ENCODE measurements at regions not wholly inside any gene's neighbourhood (a gene's known extent, or its start where the extent isn't known, plus 50 kb on each side); places are given as distances from the start of the nearest gene placed in this dataset.

GRCh38 chr12:67370979-67371378 is 101.8 kb downstream of the CAND1 start:
- Histone ChIP-seq H3K9me2 (replicated peaks; ENCODE audit: insufficient read depth, low read length) (no peaks in the 10 kb centered on the region), H3K4me3 (ENCODE audit: low read length) (no peak overlapping the region), H2AFZ (ENCODE audit: low read length) (no peak overlapping the region), H3K4me1 (ENCODE audit: low read length) (peaks cover 21% of the 10 kb centered on the region), H3K36me3 (ENCODE audit: insufficient read depth, low read length) (no peaks in the 10 kb centered on the region; the same call in 1 of the 2 replicates), H3K4me2 (ENCODE audit: low read depth, low read length, poor library complexity, severe bottlenecking) (no peak overlapping the region), H3K9me3 (ENCODE audit: low read length) (no peaks in the 10 kb centered on the region), H4K20me1 (ENCODE audit: insufficient read depth, low read depth, low read length) (no peaks in the 10 kb centered on the region), H3K9ac (ENCODE audit: low read length) (no peak overlapping the region), H3K79me2 (ENCODE audit: low read length) (no peaks in the 10 kb centered on the region), H3K27ac (ENCODE audit: low read length) (no peak overlapping the region), H3K27me3 (ENCODE audit: low read length) (no peaks in the 10 kb centered on the region)
- DNase-seq, result no peak

- no peaks in the 10 kb centered on the region for H3K27me3 ChIP-seq (ENCODE audit: low read length)
- H3K4me3 ChIP-seq (ENCODE audit: low read length), result no peak overlapping the region
- H3K79me2 ChIP-seq (ENCODE audit: low read length), result no peaks in the 10 kb centered on the region
- H3K36me3 ChIP-seq (ENCODE audit: insufficient read depth, low read length), result no peaks in the 10 kb centered on the region
- H3K4me2 ChIP-seq (ENCODE audit: low read depth, low read length, poor library complexity, severe bottlenecking), result no peak overlapping the region
- no peak for DNase-seq
- H3K4me1 ChIP-seq (ENCODE audit: low read length), result no peaks in the 10 kb centered on the region
- H2AFZ ChIP-seq (ENCODE audit: low read length), result no peak overlapping the region
- H4K20me1 ChIP-seq (ENCODE audit: insufficient read depth, low read depth, low read length), result no peaks in the 10 kb centered on the region
- H3K9ac ChIP-seq (ENCODE audit: low read length), result no peak overlapping the region
- no peak overlapping the region for H3K27ac ChIP-seq (ENCODE audit: low read length)
- H3K9me2 ChIP-seq (replicated peaks; ENCODE audit: insufficient read depth, low read length), result no peaks in the 10 kb centered on the region
- H3K9me3 ChIP-seq (ENCODE audit: low read length), result no peaks in the 10 kb centered on the region
Measured at GRCh38 chr12:67377021-67377420, 107.9 kb downstream of the CAND1 start.

- Histone ChIP-seq H3K9ac (ENCODE audit: low read length) (no peak overlapping the region), H3K79me2 (ENCODE audit: low read length) (no peaks in the 10 kb centered on the region), H3K9me3 (ENCODE audit: low read length) (no peaks in the 10 kb centered on the region), H3K36me3 (ENCODE audit: insufficient read depth, low read length) (no peaks in the 10 kb centered on the region), H3K4me3 (ENCODE audit: low read length) (no peak overlapping the region), H3K27me3 (ENCODE audit: low read length) (no peaks in the 10 kb centered on the region), H3K9me2 (replicated peaks; ENCODE audit: insufficient read depth, low read length) (no peaks in the 10 kb centered on the region), H3K4me2 (ENCODE audit: low read depth, low read length, poor library complexity, severe bottlenecking) (no peak overlapping the region), H3K4me1 (ENCODE audit: low read length) (no peaks in the 10 kb centered on the region), H3K27ac (ENCODE audit: low read length) (no peak overlapping the region), H2AFZ (ENCODE audit: low read length) (no peak overlapping the region), H4K20me1 (ENCODE audit: insufficient read depth, low read depth, low read length) (no peaks in the 10 kb centered on the region)
- no peak for DNase-seq
Measured at GRCh38 chr12:67377541-67377940, 108.4 kb downstream of the CAND1 start.

GRCh38 chr12:67382241-67382871 is 113.2 kb downstream of the CAND1 start:
- Histone ChIP-seq H3K4me3 (ENCODE audit: low read length) (no peak overlapping the region), H3K27me3 (ENCODE audit: low read length) (no peaks in the 10 kb centered on the region), H3K79me2 (ENCODE audit: low read length) (no peaks in the 10 kb centered on the region), H3K4me2 (ENCODE audit: low read depth, low read length, poor library complexity, severe bottlenecking) (no peak overlapping the region), H3K9ac (ENCODE audit: low read length) (no peak overlapping the region), H3K4me1 (ENCODE audit: low read length) (no peaks in the 10 kb centered on the region), H3K36me3 (ENCODE audit: insufficient read depth, low read length) (no peaks in the 10 kb centered on the region), H3K9me2 (replicated peaks; ENCODE audit: insufficient read depth, low read length) (no peaks in the 10 kb centered on the region), H4K20me1 (ENCODE audit: insufficient read depth, low read depth, low read length) (no peaks in the 10 kb centered on the region), H3K9me3 (ENCODE audit: low read length) (no peaks in the 10 kb centered on the region), H2AFZ (ENCODE audit: low read length) (no peak overlapping the region), H3K27ac (ENCODE audit: low read length) (no peak overlapping the region)
- DNase-seq, result no peak

- no peaks in the 10 kb centered on the region for H3K9me3 ChIP-seq (ENCODE audit: low read length)
- H3K27ac ChIP-seq (ENCODE audit: low read length), result no peak overlapping the region
- H3K27me3 ChIP-seq (ENCODE audit: low read length), result no peaks in the 10 kb centered on the region
- peaks cover 13% of the 10 kb centered on the region for H3K4me1 ChIP-seq (ENCODE audit: low read length)
- no peaks in the 10 kb centered on the region for H3K79me2 ChIP-seq (ENCODE audit: low read length)
- no peak overlapping the region for H3K9ac ChIP-seq (ENCODE audit: low read length)
- H2AFZ ChIP-seq (ENCODE audit: low read length), result no peak overlapping the region
- no peak for DNase-seq
- H3K4me3 ChIP-seq (ENCODE audit: low read length), result no peak overlapping the region
- no peaks in the 10 kb centered on the region for H3K36me3 ChIP-seq (ENCODE audit: insufficient read depth, low read length)
- no peaks in the 10 kb centered on the region for H4K20me1 ChIP-seq (ENCODE audit: insufficient read depth, low read depth, low read length)
- no peaks in the 10 kb centered on the region for H3K9me2 ChIP-seq (replicated peaks; ENCODE audit: insufficient read depth, low read length)
- no peak overlapping the region for H3K4me2 ChIP-seq (ENCODE audit: low read depth, low read length, poor library complexity, severe bottlenecking)
Measured at GRCh38 chr12:67386869-67387565, 117.9 kb downstream of the CAND1 start.

GRCh38 chr12:67388331-67389138 is 119.4 kb downstream of the CAND1 start:
- no peaks in the 10 kb centered on the region for H4K20me1 ChIP-seq (ENCODE audit: insufficient read depth, low read depth, low read length)
- H3K36me3 ChIP-seq (ENCODE audit: insufficient read depth, low read length), result no peaks in the 10 kb centered on the region
- no peak overlapping the region for H3K4me3 ChIP-seq (ENCODE audit: low read length)
- peak overlapping the region; percentile 25 for H3K4me2 ChIP-seq (ENCODE audit: low read depth, low read length, poor library complexity, severe bottlenecking)
- H3K79me2 ChIP-seq (ENCODE audit: low read length), result no peaks in the 10 kb centered on the region
- peaks cover 13% of the 10 kb centered on the region for H3K4me1 ChIP-seq (ENCODE audit: low read length)
- DNase-seq, result no peak
- H3K27me3 ChIP-seq (ENCODE audit: low read length), result no peaks in the 10 kb centered on the region
- H2AFZ ChIP-seq (ENCODE audit: low read length), result no peak overlapping the region
- no peaks in the 10 kb centered on the region for H3K9me2 ChIP-seq (replicated peaks; ENCODE audit: insufficient read depth, low read length)
- H3K9me3 ChIP-seq (ENCODE audit: low read length), result no peaks in the 10 kb centered on the region
- no peak overlapping the region for H3K27ac ChIP-seq (ENCODE audit: low read length)
- no peak overlapping the region for H3K9ac ChIP-seq (ENCODE audit: low read length)

GRCh38 chr12:67390273-67390672 is 121.1 kb downstream of the CAND1 start:
- Histone ChIP-seq H3K9me2 (replicated peaks; ENCODE audit: insufficient read depth, low read length) (no peaks in the 10 kb centered on the region), H3K27ac (ENCODE audit: low read length) (no peak overlapping the region), H3K36me3 (ENCODE audit: insufficient read depth, low read length) (no peaks in the 10 kb centered on the region), H3K9ac (ENCODE audit: low read length) (no peak overlapping the region), H3K9me3 (ENCODE audit: low read length) (no peaks in the 10 kb centered on the region), H3K27me3 (ENCODE audit: low read length) (no peaks in the 10 kb centered on the region), H3K4me3 (ENCODE audit: low read length) (no peak overlapping the region), H3K4me1 (ENCODE audit: low read length) (peaks cover 13% of the 10 kb centered on the region), H3K4me2 (ENCODE audit: low read depth, low read length, poor library complexity, severe bottlenecking) (no peak overlapping the region), H4K20me1 (ENCODE audit: insufficient read depth, low read depth, low read length) (no peaks in the 10 kb centered on the region), H3K79me2 (ENCODE audit: low read length) (no peaks in the 10 kb centered on the region), H2AFZ (ENCODE audit: low read length) (no peak overlapping the region)
- DNase-seq, result no peak

GRCh38 chr12:67391034-67391433 is 121.9 kb downstream of the CAND1 start:
- Histone ChIP-seq H4K20me1 (ENCODE audit: insufficient read depth, low read depth, low read length) (no peaks in the 10 kb centered on the region), H3K79me2 (ENCODE audit: low read length) (no peaks in the 10 kb centered on the region), H3K4me2 (ENCODE audit: low read depth, low read length, poor library complexity, severe bottlenecking) (no peak overlapping the region), H3K27me3 (ENCODE audit: low read length) (no peaks in the 10 kb centered on the region), H3K9me2 (replicated peaks; ENCODE audit: insufficient read depth, low read length) (no peaks in the 10 kb centered on the region), H3K4me3 (ENCODE audit: low read length) (no peak overlapping the region), H3K4me1 (ENCODE audit: low read length) (peaks cover 13% of the 10 kb centered on the region), H3K9ac (ENCODE audit: low read length) (no peak overlapping the region), H3K27ac (ENCODE audit: low read length) (no peak overlapping the region), H3K36me3 (ENCODE audit: insufficient read depth, low read length) (no peaks in the 10 kb centered on the region), H3K9me3 (ENCODE audit: low read length) (no peaks in the 10 kb centered on the region), H2AFZ (ENCODE audit: low read length) (no peak overlapping the region)
- no peak for DNase-seq
